ENCODE measurements at regions not wholly inside any gene's neighbourhood (a gene's known extent, or its start where the extent isn't known, plus 50 kb on each side); places are given as distances from the start of the nearest gene placed in this dataset.

GRCh38 chr14:81632157-81632556, 98.5 kb upstream of the SEL1L start:
- intact Hi-C loops (cut with DNase I) = no loop called here
- DNase-seq (ENCODE audit: extremely low spot score in 2 of 2) = no peak
- H3K4me1 ChIP-seq = no peaks in the 10 kb centered on the region
- no peak overlapping the region for H3K4me3 ChIP-seq
- TF ChIP-seq CTCF (IDR thresholded peaks at IDR 0.05) = no peak
- TF ChIP-seq POLR2AphosphoS5 (IDR thresholded peaks at IDR 0.05; ENCODE audit: insufficient read depth in 1 of 2, low read depth in 1 of 2) = no peak
- no peak for TF ChIP-seq POLR2A (IDR thresholded peaks at IDR 0.05)
- no peaks in the 10 kb centered on the region for H3K9me3 ChIP-seq
- H3K27me3 ChIP-seq = no peaks in the 10 kb centered on the region
- H3K27ac ChIP-seq = no peak overlapping the region
- no peaks in the 10 kb centered on the region for H3K36me3 ChIP-seq

- H3K36me3 ChIP-seq = no peaks in the 10 kb centered on the region
- no peak overlapping the region for H3K27ac ChIP-seq
- no peaks in the 10 kb centered on the region for H3K27me3 ChIP-seq
- no peaks in the 10 kb centered on the region for H3K9me3 ChIP-seq
- TF ChIP-seq POLR2AphosphoS5 (IDR thresholded peaks at IDR 0.05; ENCODE audit: insufficient read depth in 1 of 2, low read depth in 1 of 2) (no peak), POLR2A (IDR thresholded peaks at IDR 0.05) (no peak), CTCF (IDR thresholded peaks at IDR 0.05) (no peak)
- H3K4me1 ChIP-seq = no peaks in the 10 kb centered on the region
- H3K4me3 ChIP-seq = no peak overlapping the region
- no peak for DNase-seq (ENCODE audit: extremely low spot score in 2 of 2)
- intact Hi-C loops (cut with DNase I) = no loop called here
Measured at GRCh38 chr14:81633496-81633895, 99.8 kb upstream of the SEL1L start.

- Histone ChIP-seq H3K4me3 (no peak overlapping the region), H3K9me3 (no peaks in the 10 kb centered on the region)
- intact Hi-C loops (cut with DNase I) = no loop called here
Measured at GRCh38 chr14:81637639-81638038, 104.0 kb upstream of the SEL1L start.

GRCh38 chr14:81638656-81639280, 105.1 kb upstream of the SEL1L start:
- intact Hi-C loops (cut with DNase I) = no loop called here
- DNase-seq (ENCODE audit: extremely low spot score in 2 of 2) = no peak
- TF ChIP-seq POLR2A (IDR thresholded peaks at IDR 0.05) (no peak), POLR2AphosphoS5 (IDR thresholded peaks at IDR 0.05; ENCODE audit: insufficient read depth in 1 of 2, low read depth in 1 of 2) (no peak), CTCF (IDR thresholded peaks at IDR 0.05) (no peak)
- Histone ChIP-seq H3K4me3 (no peak overlapping the region), H3K9me3 (no peaks in the 10 kb centered on the region), H3K27ac (no peak overlapping the region), H3K36me3 (no peaks in the 10 kb centered on the region), H3K27me3 (no peaks in the 10 kb centered on the region), H3K4me1 (no peaks in the 10 kb centered on the region)

More at GRCh38 chr14:81637639-81638038, 104.0 kb upstream of the SEL1L start:
- no peaks in the 10 kb centered on the region for H3K4me1 ChIP-seq
- no peaks in the 10 kb centered on the region for H3K27me3 ChIP-seq
- H3K36me3 ChIP-seq = no peaks in the 10 kb centered on the region
- TF ChIP-seq CTCF (IDR thresholded peaks at IDR 0.05) (no peak), POLR2A (IDR thresholded peaks at IDR 0.05) (no peak), POLR2AphosphoS5 (IDR thresholded peaks at IDR 0.05; ENCODE audit: insufficient read depth in 1 of 2, low read depth in 1 of 2) (no peak)
- DNase-seq (ENCODE audit: extremely low spot score in 2 of 2) = no peak
- H3K27ac ChIP-seq = no peak overlapping the region

GRCh38 chr14:81653626-81654025, 120.0 kb upstream of the SEL1L start:
- Histone ChIP-seq H3K36me3 (no peaks in the 10 kb centered on the region), H3K9me3 (no peaks in the 10 kb centered on the region), H3K4me3 (no peak overlapping the region), H3K27me3 (no peaks in the 10 kb centered on the region), H3K27ac (no peak overlapping the region), H3K4me1 (no peaks in the 10 kb centered on the region)
- DNase-seq (ENCODE audit: extremely low spot score in 2 of 2) = no peak
- intact Hi-C loops (cut with DNase I) = no loop called here
- TF ChIP-seq POLR2A (IDR thresholded peaks at IDR 0.05) (no peak), POLR2AphosphoS5 (IDR thresholded peaks at IDR 0.05; ENCODE audit: insufficient read depth in 1 of 2, low read depth in 1 of 2) (no peak), CTCF (IDR thresholded peaks at IDR 0.05) (no peak)

Measured in vagina (tissue), 2 donors.